IMR-90 (cell line): ENCODE measurements at regions not wholly inside any gene's neighbourhood (a gene's known extent, or its start where the extent isn't known, plus 50 kb on each side); places are given as distances from the start of the nearest gene placed in this dataset.

Experiments used
- ATAC-seq: fragments of 200-7000 bp; cut with Tn5 transposase; 2 replicates; pipeline ENCODE4 v1.9.1; 2020; ENCODE audit warnings: low read depth, mild to moderate bottlenecking, moderate library complexity
- BruUV-seq: library from RNA; stranded (reverse); fragments of 400-500 nt; replicated peaks from 2 replicates; lab custom pipeline; 2021; lab: Mats Ljungman, UMichigan
- CTCF ChIA-PET: fragments of 300-600 bp; formaldehyde crosslinking; extraction: SDS; loops from one replicate; lab custom pipeline; 2021; ENCODE audit warnings: antibody characterized with exemption; lab: Yijun Ruan, JAX
- POLR2A ChIA-PET: fragments of 300-600 bp; sonication (Branson Sonifier 250); formaldehyde crosslinking; loops from one replicate; lab custom pipeline; 2022; ENCODE audit warnings: antibody characterized with exemption; ENCODE audit not compliant: unreplicated experiment; lab: Charles Lee
- DNase-seq: peaks from one replicate; pipeline ENCODE4 v3.0.0; 2013
- H2AFZ ChIP-seq: replicated peaks from 2 replicates; pipeline ENCODE3; 2013; ENCODE audit warnings: low read length, mild to moderate bottlenecking; ENCODE audit not compliant: poor library complexity
- H2AK5ac ChIP-seq: 2 replicates; pipeline ENCODE4 v1.6.1; 2013; ENCODE audit warnings: low read depth, low read length, inconsistent platforms
- H2AK9ac ChIP-seq: replicated peaks from 2 replicates; pipeline ENCODE3; 2013; ENCODE audit warnings: mild to moderate bottlenecking, low read depth, low read length, moderate library complexity; ENCODE audit not compliant: poor library complexity
- H2BK120ac ChIP-seq: 2 replicates; pipeline ENCODE4 v1.6.1; 2013; ENCODE audit warnings: low read depth, low read length, inconsistent platforms
- H2BK15ac ChIP-seq: 3 replicates; pipeline ENCODE4 v1.6.1; 2013; ENCODE audit warnings: low read depth, low read length, inconsistent platforms
- H2BK20ac ChIP-seq: 2 replicates; pipeline ENCODE4 v1.6.1; 2013; ENCODE audit warnings: low read depth, mild to moderate bottlenecking, inconsistent platforms, low read length, moderate library complexity
- H2BK5ac ChIP-seq: 2 replicates; pipeline ENCODE4 v1.6.1; 2013; ENCODE audit warnings: mild to moderate bottlenecking, low read depth, low read length, inconsistent platforms; ENCODE audit not compliant: poor library complexity, severe bottlenecking
- H3K14ac ChIP-seq: replicated peaks from 2 replicates; pipeline ENCODE4 v1.6.1; 2013; ENCODE audit warnings: low read depth, low read length, inconsistent platforms
- H3K18ac ChIP-seq: 2 replicates; pipeline ENCODE4 v1.6.1; 2013; ENCODE audit warnings: low read depth, low read length, control low read depth
- H3K23ac ChIP-seq: 2 replicates; pipeline ENCODE4 v1.6.1; 2013; ENCODE audit warnings: low read depth, low read length, inconsistent platforms
- H3K27ac ChIP-seq: 2 replicates; pipeline ENCODE4 v1.5.1; 2013; ENCODE audit warnings: mild to moderate bottlenecking, control low read depth, low read length; ENCODE audit not compliant: insufficient read depth
- H3K27me3 ChIP-seq: 2 replicates; pipeline ENCODE4 v1.6.1; 2013; ENCODE audit warnings: low read length; ENCODE audit not compliant: control insufficient read depth, insufficient read depth
- H3K36me3 ChIP-seq: 2 replicates; pipeline ENCODE4 v1.6.1; 2013; ENCODE audit warnings: low read length, mixed read lengths; ENCODE audit not compliant: control insufficient read depth, insufficient read depth
- H3K4ac ChIP-seq: 2 replicates; pipeline ENCODE4 v1.6.1; 2013; ENCODE audit warnings: low read depth, low read length, inconsistent platforms
- H3K4me1 ChIP-seq: 2 replicates; pipeline ENCODE4 v1.6.1; 2013; ENCODE audit warnings: low read length, mixed read lengths; ENCODE audit not compliant: control insufficient read depth, insufficient read depth
- H3K4me2 ChIP-seq: 2 replicates; pipeline ENCODE4 v1.6.1; 2013; ENCODE audit warnings: low read depth, mild to moderate bottlenecking, control low read depth, low read length, moderate library complexity
- H3K4me3 ChIP-seq: 2 replicates; pipeline ENCODE4 v1.5.1; 2013; ENCODE audit warnings: low read depth, mild to moderate bottlenecking, control low read depth, low read length, moderate library complexity; ENCODE audit not compliant: insufficient read depth
- H3K56ac ChIP-seq: 2 replicates; pipeline ENCODE4 v1.6.1; 2013; ENCODE audit warnings: low read length, inconsistent platforms; ENCODE audit not compliant: insufficient read depth; ENCODE audit errors: extremely low read depth
- H3K79me1 ChIP-seq, 2 experiments: 2 replicates each; pipeline ENCODE4 v1.6.1; 2013; ENCODE audit warnings: low read length in 2 of 2, inconsistent platforms in 1 of 2, low read depth in 1 of 2
- H3K9ac ChIP-seq: 2 replicates; pipeline ENCODE4 v1.6.1; 2013; ENCODE audit warnings: low read depth, low read length, control low read depth
- H3K9me1 ChIP-seq: 2 replicates; pipeline ENCODE4 v1.6.1; 2013; ENCODE audit warnings: low read length, inconsistent platforms; ENCODE audit not compliant: insufficient read depth
- H3K9me3 ChIP-seq: 2 replicates; pipeline ENCODE4 v1.6.1; 2013; ENCODE audit warnings: low read length; ENCODE audit not compliant: control insufficient read depth, insufficient read depth
- H4K20me1 ChIP-seq: 2 replicates; pipeline ENCODE4 v1.6.1; 2013; ENCODE audit warnings: low read length, inconsistent platforms; ENCODE audit not compliant: insufficient read depth
- H4K5ac ChIP-seq: 2 replicates; pipeline ENCODE4 v1.6.1; 2013; ENCODE audit warnings: mild to moderate bottlenecking, low read depth, low read length, control low read depth
- H4K8ac ChIP-seq, 2 experiments: 2 replicates each; pipeline ENCODE4 v1.6.1; 2013; ENCODE audit warnings: low read depth in 2 of 2, low read length in 2 of 2, control low read depth in 1 of 2, inconsistent platforms in 1 of 2
- H4K91ac ChIP-seq: 2 replicates; pipeline ENCODE4 v1.6.1; 2013; ENCODE audit warnings: low read depth, low read length, inconsistent platforms; ENCODE audit not compliant: insufficient read depth
- BHLHE40 ChIP-seq: fragments of 150-350 bp; IDR thresholded peaks from 2 replicates; pipeline ENCODE4 v1.6.1; 2016; ENCODE audit warnings: mild to moderate bottlenecking, low read depth, low read length
- CEBPB ChIP-seq: IDR thresholded peaks from 2 replicates; pipeline ENCODE4 v1.6.1; 2012; ENCODE audit warnings: low read depth, low read length, improper control_type of control experiment
- MAFK ChIP-seq: IDR thresholded peaks from 2 replicates; pipeline ENCODE4 v1.6.1; 2012; ENCODE audit warnings: low read depth, low read length, improper control_type of control experiment
- MAZ ChIP-seq: IDR thresholded peaks from 2 replicates; pipeline ENCODE4 v1.6.1; 2012; ENCODE audit warnings: low read depth, mild to moderate bottlenecking, low read length, improper control_type of control experiment, moderate library complexity, borderline replicate concordance
- NFE2L2 ChIP-seq: fragments of 150-350 bp; IDR thresholded peaks from 2 replicates; pipeline ENCODE4 v1.6.1; 2016; ENCODE audit warnings: low read depth, mild to moderate bottlenecking, low read length
- RCOR1 ChIP-seq: IDR thresholded peaks from 2 replicates; pipeline ENCODE4 v1.6.1; 2012; ENCODE audit warnings: mild to moderate bottlenecking, low read length, improper control_type of control experiment; ENCODE audit not compliant: insufficient replicate concordance
- RFX5 ChIP-seq: IDR thresholded peaks from 2 replicates; pipeline ENCODE4 v1.8.0; 2012; ENCODE audit warnings: low read depth, mild to moderate bottlenecking, low read length, moderate library complexity
- USF2 ChIP-seq: fragments of 150-350 bp; IDR thresholded peaks from 2 replicates; pipeline ENCODE4 v1.6.1; 2017; ENCODE audit warnings: mild to moderate bottlenecking, antibody characterized with exemption, low read length, low read depth
- dilution Hi-C: fragments of 300-500 bp; cut with HindIII; formaldehyde crosslinking; loops from one replicate; pipeline ENCODE4 v1.14.3; 2018; ENCODE audit warnings: low sequenced_read_pairs; ENCODE audit not compliant: unreplicated experiment
- in situ Hi-C: fragments of 300-500 bp; cut with MboI; formaldehyde crosslinking; loops from 3 replicates; pipeline ENCODE4 v1.14.3; 2019; ENCODE audit warnings: low sequenced_read_pairs, inconsistent platforms, mixed read lengths
- intact Hi-C: fragments of 100-400 bp; cut with micrococcal nuclease; formaldehyde crosslinking; loops from 2 replicates; pipeline ENCODE4 v1.10.0; 2022
- TF ChIP-seq, protein P1 (sequence below): fragments of 150-350 bp; IDR thresholded peaks from 2 replicates; pipeline ENCODE4 v1.6.1; 2016; ENCODE audit warnings: low read depth, mild to moderate bottlenecking, low read length, moderate library complexity, borderline replicate concordance

GRCh38 chr6:109227646-109228045, 132.3 kb downstream of the CEP57L1 start:
- Histone ChIP-seq H2AK5ac (no peak overlapping the region), H3K79me1 (no peaks in the 10 kb centered on the region), H2BK5ac (no peak overlapping the region), H3K23ac (no peak overlapping the region), H2BK20ac (no peak overlapping the region), H4K91ac (no peak overlapping the region), H2BK120ac (no peak overlapping the region), H3K9me3 (no peaks in the 10 kb centered on the region), H3K18ac (no peak overlapping the region), H3K14ac (no peak overlapping the region), H4K20me1 (no peaks in the 10 kb centered on the region), H4K8ac (no peak overlapping the region), H3K9ac (no peak overlapping the region), H2BK15ac (no peak overlapping the region), H3K4me2 (no peak overlapping the region), H2AK9ac (no peak overlapping the region), H3K36me3 (no peaks in the 10 kb centered on the region), H3K4ac (no peak overlapping the region), H3K27me3 (peaks cover 25% of the 10 kb centered on the region), H2AFZ (no peak overlapping the region), H3K27ac (no peak overlapping the region), H3K9me1 (no peaks in the 10 kb centered on the region), H4K5ac (no peak overlapping the region), H3K56ac (no peak overlapping the region), H3K4me3 (no peak overlapping the region), H3K4me1 (no peaks in the 10 kb centered on the region)
- intact Hi-C loops (no loop called here), dilution Hi-C loops (no loop called here), in situ Hi-C loops (no loop called here)
- no TSS peak for BruUV-seq
- DNase-seq (no peak), ATAC-seq (no peak)
- TF ChIP-seq, protein P1, sequence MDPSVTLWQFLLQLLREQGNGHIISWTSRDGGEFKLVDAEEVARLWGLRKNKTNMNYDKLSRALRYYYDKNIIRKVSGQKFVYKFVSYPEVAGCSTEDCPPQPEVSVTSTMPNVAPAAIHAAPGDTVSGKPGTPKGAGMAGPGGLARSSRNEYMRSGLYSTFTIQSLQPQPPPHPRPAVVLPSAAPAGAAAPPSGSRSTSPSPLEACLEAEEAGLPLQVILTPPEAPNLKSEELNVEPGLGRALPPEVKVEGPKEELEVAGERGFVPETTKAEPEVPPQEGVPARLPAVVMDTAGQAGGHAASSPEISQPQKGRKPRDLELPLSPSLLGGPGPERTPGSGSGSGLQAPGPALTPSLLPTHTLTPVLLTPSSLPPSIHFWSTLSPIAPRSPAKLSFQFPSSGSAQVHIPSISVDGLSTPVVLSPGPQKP = no peak
- TF ChIP-seq BHLHE40 (no peak), RCOR1 (no peak), MAFK (no peak), NFE2L2 (no peak), RFX5 (no peak), CEBPB (no peak), USF2 (no peak), MAZ (no peak)
- CTCF ChIA-PET = interaction anchor here (0.5 to 1.0 kb wide), 2 partner anchors 12 to 14 kb away, joined by 3 read pairs; no protein-coding TSS in a partner anchor
- POLR2A ChIA-PET = no interaction called here
